Ishikawa (cell line): ENCODE measurements at regions not wholly inside any gene's neighbourhood (a gene's known extent, or its start where the extent isn't known, plus 50 kb on each side); places are given as distances from the start of the nearest gene placed in this dataset.

ENCODE experiments used
- CEBPB ChIP-seq: IDR thresholded peaks from 2 replicates; pipeline ENCODE4 v1.6.1; 2012
- CREB1 ChIP-seq: IDR thresholded peaks from 2 replicates; pipeline ENCODE4 v1.6.1; 2012; ENCODE audit warnings: low read depth
- EGR1 ChIP-seq: IDR thresholded peaks from 2 replicates; pipeline ENCODE4 v1.6.1; 2012
- EP300 ChIP-seq: IDR thresholded peaks from 2 replicates; pipeline ENCODE4 v1.6.1; 2012; ENCODE audit warnings: borderline replicate concordance
- FOXM1 ChIP-seq: IDR thresholded peaks from 2 replicates; pipeline ENCODE4 v1.6.1; 2012; ENCODE audit warnings: low read depth, borderline replicate concordance
- NFIC ChIP-seq: IDR thresholded peaks from 2 replicates; pipeline ENCODE4 v1.6.1; 2012
- RAD21 ChIP-seq: IDR thresholded peaks from 2 replicates; pipeline ENCODE4 v1.6.1; 2012; ENCODE audit warnings: low read depth
- TAF1 ChIP-seq: IDR thresholded peaks from 2 replicates; pipeline ENCODE4 v1.6.1; 2012; ENCODE audit warnings: low read depth, mild to moderate bottlenecking
- TCF12 ChIP-seq: IDR thresholded peaks from 2 replicates; pipeline ENCODE4 v1.6.1; 2012; ENCODE audit warnings: low read depth
- TEAD4 ChIP-seq: IDR thresholded peaks from 2 replicates; pipeline ENCODE4 v1.6.1; 2012
- YY1 ChIP-seq: IDR thresholded peaks from 2 replicates; pipeline ENCODE4 v1.6.1; 2012; ENCODE audit warnings: low read depth
- ZBTB7A ChIP-seq: IDR thresholded peaks from 2 replicates; pipeline ENCODE4 v1.6.1; 2012; ENCODE audit warnings: low read depth
- TF ChIP-seq, protein P1 (sequence below): IDR thresholded peaks from 2 replicates; pipeline ENCODE4 v1.6.1; 2012; ENCODE audit warnings: low read depth, mild to moderate bottlenecking
- TF ChIP-seq, protein P2 (sequence below): IDR thresholded peaks from 2 replicates; pipeline ENCODE4 v1.6.1; 2012
- TF ChIP-seq, protein P3 (sequence below): IDR thresholded peaks from 2 replicates; pipeline ENCODE4 v1.6.1; 2012

DNA sequence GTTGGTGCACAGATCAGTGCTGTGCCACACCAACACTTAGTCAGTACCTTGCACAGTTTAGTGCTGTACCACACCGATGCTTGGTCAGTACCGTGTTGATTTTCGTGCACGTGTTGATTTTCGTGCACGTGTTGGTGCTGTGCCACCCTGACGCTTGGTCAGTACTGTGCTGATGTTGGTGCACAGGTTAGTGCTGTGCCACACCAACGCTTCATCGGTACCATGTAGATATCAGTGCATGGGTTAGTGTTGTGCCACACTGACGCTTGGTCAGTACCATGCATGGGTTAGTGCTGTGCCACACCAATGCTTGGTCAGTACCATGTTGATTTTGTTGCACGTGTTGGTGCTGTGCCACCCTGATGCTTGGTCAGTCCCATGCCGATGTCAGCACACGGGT is 103.5 kb downstream of the NPIPB11 start:
- TF ChIP-seq FOXM1: no peak
- TF ChIP-seq NFIC: no peak
- no peak for TF ChIP-seq RAD21
- TF ChIP-seq, protein P1, sequence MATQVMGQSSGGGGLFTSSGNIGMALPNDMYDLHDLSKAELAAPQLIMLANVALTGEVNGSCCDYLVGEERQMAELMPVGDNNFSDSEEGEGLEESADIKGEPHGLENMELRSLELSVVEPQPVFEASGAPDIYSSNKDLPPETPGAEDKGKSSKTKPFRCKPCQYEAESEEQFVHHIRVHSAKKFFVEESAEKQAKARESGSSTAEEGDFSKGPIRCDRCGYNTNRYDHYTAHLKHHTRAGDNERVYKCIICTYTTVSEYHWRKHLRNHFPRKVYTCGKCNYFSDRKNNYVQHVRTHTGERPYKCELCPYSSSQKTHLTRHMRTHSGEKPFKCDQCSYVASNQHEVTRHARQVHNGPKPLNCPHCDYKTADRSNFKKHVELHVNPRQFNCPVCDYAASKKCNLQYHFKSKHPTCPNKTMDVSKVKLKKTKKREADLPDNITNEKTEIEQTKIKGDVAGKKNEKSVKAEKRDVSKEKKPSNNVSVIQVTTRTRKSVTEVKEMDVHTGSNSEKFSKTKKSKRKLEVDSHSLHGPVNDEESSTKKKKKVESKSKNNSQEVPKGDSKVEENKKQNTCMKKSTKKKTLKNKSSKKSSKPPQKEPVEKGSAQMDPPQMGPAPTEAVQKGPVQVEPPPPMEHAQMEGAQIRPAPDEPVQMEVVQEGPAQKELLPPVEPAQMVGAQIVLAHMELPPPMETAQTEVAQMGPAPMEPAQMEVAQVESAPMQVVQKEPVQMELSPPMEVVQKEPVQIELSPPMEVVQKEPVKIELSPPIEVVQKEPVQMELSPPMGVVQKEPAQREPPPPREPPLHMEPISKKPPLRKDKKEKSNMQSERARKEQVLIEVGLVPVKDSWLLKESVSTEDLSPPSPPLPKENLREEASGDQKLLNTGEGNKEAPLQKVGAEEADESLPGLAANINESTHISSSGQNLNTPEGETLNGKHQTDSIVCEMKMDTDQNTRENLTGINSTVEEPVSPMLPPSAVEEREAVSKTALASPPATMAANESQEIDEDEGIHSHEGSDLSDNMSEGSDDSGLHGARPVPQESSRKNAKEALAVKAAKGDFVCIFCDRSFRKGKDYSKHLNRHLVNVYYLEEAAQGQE: no peak
- no peak for TF ChIP-seq TEAD4
- TF ChIP-seq, protein P2, sequence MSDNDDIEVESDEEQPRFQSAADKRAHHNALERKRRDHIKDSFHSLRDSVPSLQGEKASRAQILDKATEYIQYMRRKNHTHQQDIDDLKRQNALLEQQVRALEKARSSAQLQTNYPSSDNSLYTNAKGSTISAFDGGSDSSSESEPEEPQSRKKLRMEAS: no peak
- TF ChIP-seq, protein P3, sequence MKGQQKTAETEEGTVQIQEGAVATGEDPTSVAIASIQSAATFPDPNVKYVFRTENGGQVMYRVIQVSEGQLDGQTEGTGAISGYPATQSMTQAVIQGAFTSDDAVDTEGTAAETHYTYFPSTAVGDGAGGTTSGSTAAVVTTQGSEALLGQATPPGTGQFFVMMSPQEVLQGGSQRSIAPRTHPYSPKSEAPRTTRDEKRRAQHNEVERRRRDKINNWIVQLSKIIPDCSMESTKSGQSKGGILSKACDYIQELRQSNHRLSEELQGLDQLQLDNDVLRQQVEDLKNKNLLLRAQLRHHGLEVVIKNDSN: no peak
- TF ChIP-seq EP300: no peak
- no peak for TF ChIP-seq YY1
- TF ChIP-seq EGR1: no peak
- no peak for TF ChIP-seq CEBPB
- TF ChIP-seq CREB1: no peak
- TF ChIP-seq TCF12: no peak
- TF ChIP-seq TAF1: no peak
- TF ChIP-seq ZBTB7A: no peak

DNA sequence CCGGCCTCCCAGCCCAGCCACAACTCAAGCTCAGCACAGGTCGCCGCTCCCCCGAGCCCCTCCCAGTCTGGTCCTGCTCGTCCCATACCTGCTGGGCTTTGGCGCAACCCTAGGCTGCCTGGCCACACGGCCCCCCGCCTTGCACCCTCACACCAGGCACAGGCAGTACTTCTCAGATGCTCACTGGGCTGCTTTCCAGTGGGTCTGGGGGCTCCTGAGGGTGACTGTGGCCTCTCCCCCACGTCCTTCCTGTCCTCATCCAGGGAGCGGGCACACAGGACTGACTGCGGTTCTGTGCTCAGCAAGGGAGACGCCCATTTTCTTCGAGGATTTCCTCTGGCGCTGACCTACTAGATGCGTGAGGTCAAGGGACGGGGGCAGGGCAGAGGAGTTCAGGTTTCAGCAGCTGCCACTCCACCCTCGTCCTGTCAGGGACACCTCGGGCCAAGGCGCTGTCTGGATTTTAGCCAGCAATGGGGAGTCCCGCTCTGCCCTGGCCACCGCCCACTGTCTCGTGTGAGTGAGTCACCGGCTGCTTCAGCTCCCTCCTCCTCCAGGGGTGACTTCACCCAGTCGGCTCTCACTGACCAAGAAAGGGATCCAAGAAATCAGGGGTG is 115.8 kb downstream of the NPIPB11 start:
- TF ChIP-seq ZBTB7A: peak; percentile 71
- TF ChIP-seq, protein P1: no peak
- TF ChIP-seq TAF1: no peak
- no peak; the same call in 1 of the 2 replicates for TF ChIP-seq EGR1
- no peak for TF ChIP-seq CREB1
- 0 out of 2 replicates have a peak, but pooled peaks have one; percentile 40 for TF ChIP-seq YY1
- TF ChIP-seq, protein P2: peak; percentile 76
- peak; percentile 5; the same call in 1 of the 2 replicates for TF ChIP-seq CEBPB
- peak; percentile 89 for TF ChIP-seq TCF12
- peak; percentile 88 for TF ChIP-seq NFIC
- TF ChIP-seq TEAD4: peak; percentile 40; the same call in 1 of the 2 replicates
- peak; percentile 76 for TF ChIP-seq EP300
- peak; percentile 29; the same call in 1 of the 2 replicates for TF ChIP-seq RAD21
- TF ChIP-seq, protein P3: no peak; the same call in 1 of the 2 replicates
- no peak for TF ChIP-seq FOXM1

DNA sequence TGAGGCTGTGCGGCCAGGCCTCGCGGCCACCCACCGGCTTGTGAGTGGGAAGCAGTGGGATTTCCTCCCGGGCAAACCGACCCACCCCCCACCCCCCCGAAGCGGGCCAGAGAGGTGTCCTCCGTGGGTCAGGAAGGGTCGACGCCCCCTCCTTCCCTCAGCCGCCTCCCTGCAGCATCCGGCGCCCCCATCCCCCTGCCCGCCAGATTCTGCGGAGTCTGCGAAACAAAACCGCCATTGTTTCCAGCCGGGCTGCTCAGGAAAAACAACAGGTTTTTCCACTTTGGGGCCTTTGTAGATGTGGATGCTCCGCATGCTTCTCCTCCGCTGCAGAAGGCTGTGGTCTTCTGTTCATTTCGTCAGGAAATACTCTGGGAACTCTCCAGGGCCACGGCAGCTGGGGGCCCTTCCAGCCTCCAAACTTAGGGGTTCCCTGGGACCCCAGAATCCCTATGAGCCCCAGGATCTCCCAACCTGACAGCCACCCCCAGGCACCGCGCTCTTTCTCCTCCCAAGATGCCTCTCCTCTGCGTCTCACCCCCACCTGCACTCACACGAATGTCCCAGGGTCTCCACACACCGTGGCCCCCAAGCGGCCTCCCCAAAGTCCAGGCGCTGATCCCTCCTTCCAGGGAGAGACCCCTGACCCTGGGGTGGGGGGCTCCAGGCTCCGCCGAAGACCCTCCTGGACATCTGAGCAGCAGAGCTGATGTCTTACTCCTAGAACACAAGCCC is 121.2 kb downstream of the NPIPB11 start:
- TF ChIP-seq TCF12 (peak; percentile 31; the same call in 1 of the 2 replicates), YY1 (peak; percentile 60; the same call in 1 of the 2 replicates), EGR1 (0 out of 2 replicates have a peak, but pooled peaks have one; percentile 20)
- TF ChIP-seq, protein P2: peak; percentile 39; the same call in 1 of the 2 replicates

DNA sequence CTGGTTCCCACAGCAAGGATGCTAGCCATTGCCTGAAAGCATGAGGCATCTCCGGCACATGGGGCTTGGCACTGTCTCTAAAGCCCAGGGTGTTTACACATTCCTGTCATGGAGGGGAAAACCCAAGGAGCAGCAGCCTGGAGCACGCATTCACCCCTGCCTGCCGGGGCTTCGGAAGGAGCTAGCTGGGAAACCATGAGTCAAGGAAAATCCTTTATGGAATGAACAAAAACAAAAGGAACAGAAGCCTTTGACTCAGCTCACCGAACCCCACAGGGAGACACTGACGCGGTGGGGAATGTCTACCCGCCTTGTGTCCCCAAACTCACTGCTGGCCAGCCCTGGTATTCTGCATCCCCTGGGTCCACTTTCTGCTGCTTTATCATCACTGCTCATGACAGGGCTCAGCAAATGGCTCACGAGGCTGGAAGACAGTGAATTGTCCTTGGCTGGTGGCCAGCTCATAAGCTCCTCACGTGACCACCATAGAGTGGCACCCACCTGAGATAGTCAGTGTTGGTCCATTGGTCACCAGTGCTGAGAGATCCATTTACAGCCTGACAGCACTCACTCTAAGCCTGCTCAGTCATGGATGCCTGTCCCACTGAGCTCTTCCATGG is 137.2 kb downstream of the NPIPB11 start:
- TF ChIP-seq, protein P3: peak; percentile 87
- TF ChIP-seq, protein P1: peak; percentile 64
- peak; percentile 56 for TF ChIP-seq NFIC
